ENCODE measurements at regions not wholly inside any gene's neighbourhood (a gene's known extent, or its start where the extent isn't known, plus 50 kb on each side); places are given as distances from the start of the nearest gene placed in this dataset.
"Not testable (repeated sequence)": the region's sequence is repeated elsewhere in the genome, so short reads cannot be mapped to it uniquely, and the experiment has no call there.

DNA sequence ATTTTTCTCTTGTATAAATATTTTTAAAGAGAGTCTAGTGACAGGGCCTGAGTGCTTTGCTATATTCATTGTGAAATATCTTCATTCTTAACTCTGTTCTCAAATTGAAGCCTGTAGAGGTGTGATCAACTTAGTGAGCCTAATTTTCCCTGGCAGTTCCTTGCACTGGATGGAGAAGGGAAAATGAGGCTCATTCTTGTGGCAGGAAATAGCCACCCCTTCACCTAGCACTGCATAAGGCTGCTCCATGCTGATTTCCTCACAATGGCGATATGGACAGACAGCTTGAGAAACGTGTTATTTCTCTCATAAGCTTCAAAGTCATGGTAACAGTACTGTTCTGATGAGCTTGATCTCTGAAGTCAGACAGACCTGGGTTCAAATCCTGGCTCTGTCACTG, 146.2 kb downstream of the AKAP11 start:
- Mint-ChIP-seq H3K27ac (peak overlapping the region in 1 of 8 donors; percentile 26), H3K4me1 (peaks cover 0 to 11% (median 3%) of the 10 kb centered on the region in 3 donors), H3K4me3 (no peak overlapping the region), H3K36me3 (no peaks in the 10 kb centered on the region), H3K27me3 (peaks cover 0 to 7% of the 10 kb centered on the region in 2 donors), H3K9me3 (peaks cover 0 to under 1% (median 0%) of the 10 kb centered on the region in 5 donors)
- Histone ChIP-seq H3K4me1 (ENCODE audit: insufficient read depth, low read length) (no peaks in the 10 kb centered on the region), H3K27ac (ENCODE audit: low read depth, low read length) (no peak overlapping the region), H3K36me3 (ENCODE audit: insufficient read depth, low read length) (no peaks in the 10 kb centered on the region), H3K27me3 (ENCODE audit: insufficient read depth, low read length, poor library complexity, severe bottlenecking) (no peaks in the 10 kb centered on the region), H3K4me3 (ENCODE audit: low read length) (no peak overlapping the region), H3K9me3 (ENCODE audit: low read length) (no peaks in the 10 kb centered on the region)
- no peak for DNase-seq
- ChIA-PET CTCF (no interaction called here), POLR2A (no interaction called here)

DNA sequence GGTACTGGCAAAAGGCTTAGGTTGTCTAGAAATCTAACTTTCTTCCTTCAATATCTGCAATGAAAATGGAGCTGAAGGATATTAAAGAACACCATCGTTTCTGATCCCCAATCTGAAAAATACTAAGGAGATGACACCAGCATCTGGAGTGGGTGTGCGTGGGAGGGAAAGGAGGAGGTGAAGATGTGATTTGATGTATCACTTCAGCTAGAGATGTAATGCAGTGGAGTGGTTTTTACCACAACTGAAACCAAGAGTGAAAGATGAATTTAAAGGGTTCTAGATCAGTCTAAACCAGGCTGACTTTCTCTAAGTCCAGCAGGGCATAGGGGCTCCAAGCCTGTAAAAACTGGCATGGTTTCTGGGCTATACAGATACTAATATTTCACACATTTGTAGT, 148.4 kb downstream of the AKAP11 start:
- no peaks in the 10 kb centered on the region for H3K9me3 ChIP-seq (ENCODE audit: low read length)
- no peaks in the 10 kb centered on the region for H3K36me3 ChIP-seq (ENCODE audit: insufficient read depth, low read length)
- DNase-seq = no peak
- no peaks in the 10 kb centered on the region for H3K27me3 ChIP-seq (ENCODE audit: insufficient read depth, low read length, poor library complexity, severe bottlenecking)
- H3K27ac ChIP-seq (ENCODE audit: low read depth, low read length) = no peak overlapping the region
- H3K27ac Mint-ChIP-seq = no peak overlapping the region
- ChIA-PET POLR2A (no interaction called here), CTCF (no interaction called here)
- H3K4me3 ChIP-seq (ENCODE audit: low read length) = no peak overlapping the region
- H3K4me1 Mint-ChIP-seq = peaks cover 0 to 11% (median 3%) of the 10 kb centered on the region in 3 donors
- no peaks in the 10 kb centered on the region for H3K4me1 ChIP-seq (ENCODE audit: insufficient read depth, low read length)
- peaks cover 0 to 7% of the 10 kb centered on the region in 2 donors for H3K27me3 Mint-ChIP-seq
- H3K36me3 Mint-ChIP-seq = no peaks in the 10 kb centered on the region
- H3K9me3 Mint-ChIP-seq = peaks cover 0 to 8% (median 4%) of the 10 kb centered on the region in 5 donors
- H3K4me3 Mint-ChIP-seq = no peak overlapping the region

DNA sequence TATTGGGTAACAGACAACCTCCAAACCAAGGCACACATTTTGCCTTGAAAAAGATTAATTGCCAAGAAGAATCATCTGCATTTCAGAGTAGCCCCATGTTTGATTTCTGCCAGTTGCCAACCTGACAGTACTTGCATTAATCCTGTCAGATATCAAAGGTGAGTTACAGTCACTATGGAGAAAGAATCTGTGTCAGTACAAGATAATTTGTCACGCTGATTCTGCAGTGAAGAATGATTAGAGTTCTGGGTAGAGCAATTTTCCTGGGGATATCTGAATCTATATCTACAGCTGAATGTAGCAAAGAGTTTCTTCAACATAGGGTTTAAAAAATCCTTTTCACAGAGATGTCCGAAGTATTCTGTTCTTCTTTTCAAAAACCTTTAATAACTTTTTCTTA, 150.7 kb downstream of the AKAP11 start:
- H3K9me3 Mint-ChIP-seq = peaks cover 0 to 8% (median 4%) of the 10 kb centered on the region in 5 donors
- H3K36me3 ChIP-seq (ENCODE audit: insufficient read depth, low read length) = no peaks in the 10 kb centered on the region
- H3K4me3 ChIP-seq (ENCODE audit: low read length) = no peak overlapping the region
- peaks cover 0 to 1% of the 10 kb centered on the region in 2 donors for H3K27me3 Mint-ChIP-seq
- no peak for DNase-seq
- POLR2A ChIA-PET = no interaction called here
- H3K36me3 Mint-ChIP-seq = no peaks in the 10 kb centered on the region
- CTCF ChIA-PET = no interaction called here
- no peak overlapping the region for H3K4me3 Mint-ChIP-seq
- H3K4me1 ChIP-seq (ENCODE audit: insufficient read depth, low read length) = no peaks in the 10 kb centered on the region
- no peak overlapping the region for H3K27ac ChIP-seq (ENCODE audit: low read depth, low read length)
- no peaks in the 10 kb centered on the region for H3K9me3 ChIP-seq (ENCODE audit: low read length)
- no peaks in the 10 kb centered on the region for H3K27me3 ChIP-seq (ENCODE audit: insufficient read depth, low read length, poor library complexity, severe bottlenecking)
- no peak overlapping the region for H3K27ac Mint-ChIP-seq
- H3K4me1 Mint-ChIP-seq = peaks cover 0 to 7% (median 3%) of the 10 kb centered on the region in 3 donors

DNA sequence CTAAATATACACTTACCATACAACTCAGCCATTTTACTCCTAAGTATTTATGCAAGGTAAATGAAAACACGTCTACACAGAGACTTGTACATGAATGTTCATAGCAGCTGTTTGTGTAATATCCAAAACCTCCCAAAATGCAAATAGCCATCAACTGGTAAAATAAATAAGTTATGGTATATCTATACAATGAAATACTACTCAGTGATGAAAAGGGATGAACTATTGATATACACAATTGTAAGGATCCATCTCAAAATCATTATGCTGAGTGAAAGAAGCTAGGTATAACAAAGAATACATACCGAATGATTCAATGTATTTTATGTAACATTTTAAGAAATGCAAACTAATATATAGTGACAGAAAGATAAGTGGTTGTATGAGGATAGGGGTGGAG, 149.8 kb upstream of the TNFSF11 start:
- ChIA-PET CTCF (no interaction called here), POLR2A (no interaction called here)
- H3K4me1 Mint-ChIP-seq = peaks cover 0 to 7% (median 3%) of the 10 kb centered on the region in 3 donors
- Histone ChIP-seq H3K4me1 (ENCODE audit: insufficient read depth, low read length) (no peaks in the 10 kb centered on the region), H3K27ac (ENCODE audit: low read depth, low read length) (no peak overlapping the region), H3K4me3 (ENCODE audit: low read length) (no peak overlapping the region), H3K36me3 (ENCODE audit: insufficient read depth, low read length) (no peaks in the 10 kb centered on the region), H3K9me3 (ENCODE audit: low read length) (no peaks in the 10 kb centered on the region), H3K27me3 (ENCODE audit: insufficient read depth, low read length, poor library complexity, severe bottlenecking) (no peaks in the 10 kb centered on the region)
- H3K27me3 Mint-ChIP-seq = no peaks in the 10 kb centered on the region
- H3K4me3 Mint-ChIP-seq = no peak overlapping the region
- no peaks in the 10 kb centered on the region for H3K36me3 Mint-ChIP-seq
- no peak overlapping the region for H3K27ac Mint-ChIP-seq
- peaks cover 0 to 8% (median 4%) of the 10 kb centered on the region in 5 donors for H3K9me3 Mint-ChIP-seq
- no peak for DNase-seq

DNA sequence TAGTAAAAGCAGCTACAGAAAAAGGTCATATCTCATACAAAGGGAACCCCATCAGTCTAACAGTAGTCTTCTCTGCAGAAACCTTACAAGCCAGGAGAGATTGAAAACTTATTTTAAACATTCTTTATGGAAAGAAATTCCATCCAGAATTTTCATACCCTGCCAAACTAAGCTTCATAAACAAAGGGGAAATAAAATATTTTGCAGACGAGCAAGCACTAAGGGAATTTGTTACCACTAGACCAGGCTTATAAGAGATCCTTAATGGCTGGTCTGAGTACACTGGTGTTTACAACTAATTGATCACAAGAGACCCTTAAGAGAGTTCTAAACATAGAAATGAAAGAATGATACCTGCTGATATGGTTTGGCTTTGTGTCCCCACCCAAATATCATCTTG, 128.6 kb upstream of the TNFSF11 start:
- no peaks in the 10 kb centered on the region for H3K36me3 ChIP-seq (ENCODE audit: insufficient read depth, low read length)
- no peak overlapping the region for H3K27ac Mint-ChIP-seq
- H3K36me3 Mint-ChIP-seq = peaks cover 0 to 13% (median 8%) of the 10 kb centered on the region in 3 donors
- peaks cover 18% of the 10 kb centered on the region for H3K9me3 ChIP-seq (ENCODE audit: low read length)
- no peak for DNase-seq
- no peaks in the 10 kb centered on the region for H3K27me3 ChIP-seq (ENCODE audit: insufficient read depth, low read length, poor library complexity, severe bottlenecking)
- H3K4me3 Mint-ChIP-seq = no peak overlapping the region
- no peaks in the 10 kb centered on the region for H3K4me1 Mint-ChIP-seq
- no peak overlapping the region for H3K4me3 ChIP-seq (ENCODE audit: low read length)
- H3K4me1 ChIP-seq (ENCODE audit: insufficient read depth, low read length) = no peaks in the 10 kb centered on the region
- ChIA-PET POLR2A (no interaction called here), CTCF (no interaction called here)
- H3K27me3 Mint-ChIP-seq = peaks cover 0 to 1% of the 10 kb centered on the region in 2 donors
- H3K27ac ChIP-seq (ENCODE audit: low read depth, low read length) = no peak overlapping the region
- H3K9me3 Mint-ChIP-seq = peaks cover 18 to 31% (median 28%) of the 10 kb centered on the region in 5 donors

DNA sequence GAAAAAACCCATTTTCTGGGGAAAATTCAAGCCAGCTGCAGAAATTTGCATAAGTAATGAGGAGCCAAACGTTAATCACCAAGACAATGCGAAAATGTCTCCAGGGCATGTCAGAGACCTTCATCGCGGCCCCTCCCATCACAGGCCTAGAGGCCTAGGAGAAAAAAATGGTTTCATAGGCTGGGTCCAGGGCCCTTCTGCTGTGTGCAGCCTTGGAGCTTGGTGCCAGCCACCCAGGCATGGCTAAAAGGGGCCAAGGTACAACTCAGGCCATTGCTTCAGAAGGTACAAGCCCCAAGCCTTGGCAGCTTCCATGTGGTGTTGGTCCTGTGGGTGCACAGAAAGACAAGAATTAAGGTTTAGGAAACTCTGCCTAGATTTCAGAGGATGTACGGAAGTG, 127.4 kb upstream of the TNFSF11 start:
- peaks cover 18% of the 10 kb centered on the region for H3K9me3 ChIP-seq (ENCODE audit: low read length)
- H3K27ac Mint-ChIP-seq; H3K4me3 Mint-ChIP-seq; H3K27me3 Mint-ChIP-seq; H3K4me3 ChIP-seq (ENCODE audit: low read length); DNase-seq; H3K36me3 ChIP-seq (ENCODE audit: insufficient read depth, low read length); H3K27ac ChIP-seq (ENCODE audit: low read depth, low read length); POLR2A ChIA-PET; CTCF ChIA-PET; H3K4me1 Mint-ChIP-seq; H3K4me1 ChIP-seq (ENCODE audit: insufficient read depth, low read length); H3K27me3 ChIP-seq (ENCODE audit: insufficient read depth, low read length, poor library complexity, severe bottlenecking): not testable (repeated sequence)
- peaks cover 18 to 31% (median 27%) of the 10 kb centered on the region in 5 donors for H3K9me3 Mint-ChIP-seq
- H3K36me3 Mint-ChIP-seq = peaks cover 0 to 13% (median 8%) of the 10 kb centered on the region in 3 donors

DNA sequence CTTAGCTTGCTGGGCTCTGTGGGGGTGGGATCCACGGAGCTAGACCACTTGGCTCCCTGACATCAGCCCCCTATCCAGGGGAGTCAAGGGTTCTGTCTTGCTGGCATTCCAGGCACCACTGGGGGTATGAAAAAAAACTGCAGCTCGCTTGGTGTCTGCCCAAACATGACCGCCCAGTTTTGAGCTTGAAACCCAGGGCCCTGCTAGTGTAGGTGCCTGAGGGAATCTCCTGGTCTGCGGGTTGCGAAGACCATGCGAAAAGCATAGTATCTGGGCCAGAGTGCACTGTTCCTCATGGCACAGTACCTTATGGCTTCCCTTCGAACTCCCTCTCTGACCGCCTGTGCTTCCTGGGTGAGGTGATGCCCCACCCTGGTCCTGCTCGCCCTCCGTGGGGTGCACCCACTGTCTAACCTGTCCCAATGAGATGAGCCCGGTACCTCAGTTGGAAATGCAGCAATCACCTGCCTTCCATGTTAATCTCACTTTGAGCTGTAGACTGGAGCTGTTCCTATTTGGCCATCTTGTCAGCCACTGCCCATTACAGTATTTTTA, 120.8 kb upstream of the TNFSF11 start:
- POLR2A ChIA-PET = no interaction called here
- Mint-ChIP-seq H3K9me3 (peaks cover 0 to 2% (median 1%) of the 10 kb centered on the region in 5 donors), H3K27me3 (no peaks in the 10 kb centered on the region), H3K4me1 (peaks cover 0 to 2% (median 0%) of the 10 kb centered on the region in 3 donors), H3K27ac (no peak overlapping the region), H3K4me3 (no peak overlapping the region), H3K36me3 (no peaks in the 10 kb centered on the region)
- Histone ChIP-seq H3K4me1 (ENCODE audit: insufficient read depth, low read length) (no peaks in the 10 kb centered on the region), H3K27ac (ENCODE audit: low read depth, low read length) (no peak overlapping the region), H3K9me3 (ENCODE audit: low read length) (no peaks in the 10 kb centered on the region), H3K36me3 (ENCODE audit: insufficient read depth, low read length) (no peaks in the 10 kb centered on the region), H3K4me3 (ENCODE audit: low read length) (no peak overlapping the region), H3K27me3 (ENCODE audit: insufficient read depth, low read length, poor library complexity, severe bottlenecking) (no peaks in the 10 kb centered on the region)
- DNase-seq = no peak
- CTCF ChIA-PET = no interaction called here

DNA sequence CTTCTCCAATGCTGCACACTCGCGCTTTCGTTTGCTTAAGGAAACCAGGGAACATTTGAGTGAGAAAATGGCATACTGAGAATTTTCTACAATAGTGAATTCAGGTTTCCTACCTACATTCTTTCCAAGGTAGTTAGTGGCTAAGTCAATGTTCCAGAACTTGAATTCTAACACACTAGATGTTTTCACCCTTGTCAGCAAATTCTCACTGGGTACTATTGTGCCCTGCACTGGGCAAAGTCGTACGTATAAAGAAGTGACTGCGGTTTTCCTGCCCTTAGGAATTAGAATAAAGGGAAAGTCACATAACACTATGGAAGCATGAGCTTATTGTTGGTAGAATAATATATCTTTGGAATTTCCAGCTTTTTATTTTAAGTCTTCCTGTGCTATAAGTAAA, 119.2 kb upstream of the TNFSF11 start:
- Histone ChIP-seq H3K4me3 (ENCODE audit: low read length) (no peak overlapping the region), H3K36me3 (ENCODE audit: insufficient read depth, low read length) (no peaks in the 10 kb centered on the region), H3K9me3 (ENCODE audit: low read length) (no peaks in the 10 kb centered on the region), H3K4me1 (ENCODE audit: insufficient read depth, low read length) (no peaks in the 10 kb centered on the region), H3K27me3 (ENCODE audit: insufficient read depth, low read length, poor library complexity, severe bottlenecking) (no peaks in the 10 kb centered on the region), H3K27ac (ENCODE audit: low read depth, low read length) (no peak overlapping the region)
- no peak for DNase-seq
- no peak overlapping the region for H3K27ac Mint-ChIP-seq
- H3K9me3 Mint-ChIP-seq = peaks cover 0 to 2% (median 0%) of the 10 kb centered on the region in 5 donors
- ChIA-PET CTCF (no interaction called here), POLR2A (no interaction called here)
- H3K27me3 Mint-ChIP-seq = no peaks in the 10 kb centered on the region
- H3K4me1 Mint-ChIP-seq = peaks cover 0 to 3% (median 0%) of the 10 kb centered on the region in 3 donors
- H3K4me3 Mint-ChIP-seq = no peak overlapping the region
- no peaks in the 10 kb centered on the region for H3K36me3 Mint-ChIP-seq
